GM18505 (cell line): ENCODE measurements at regions not wholly inside any gene's neighbourhood (a gene's known extent, or its start where the extent isn't known, plus 50 kb on each side); places are given as distances from the start of the nearest gene placed in this dataset.
"Not testable (repeated sequence)": the region's sequence is repeated elsewhere in the genome, so short reads cannot be mapped to it uniquely, and the experiment has no call there.

Experiments
- ATAC-seq: cut with Tn5 transposase; IDR thresholded peaks from one replicate; pipeline ENCODE4 v1.9.1; 2021; ENCODE audit not compliant: unreplicated experiment
- POLR2A ChIP-seq: IDR thresholded peaks from 4 replicates; pipeline ENCODE4 v1.6.1; 2011; ENCODE audit warnings: borderline replicate concordance; ENCODE audit not compliant: insufficient read depth, insufficient read length; ENCODE audit errors: extremely low read depth

- TF ChIP-seq POLR2A, result no peak
- ATAC-seq, result no peak
These were observed 83.6 kb upstream of the PCSK1 start for GRCh38 chr5:96516631-96517071.

- ATAC-seq, result no peak
- no peak for TF ChIP-seq POLR2A
These were observed 84.2 kb upstream of the PCSK1 start for GRCh38 chr5:96517295-96517694.

- no peak for ATAC-seq
- no peak for TF ChIP-seq POLR2A
These were observed 87.3 kb upstream of the PCSK1 start for GRCh38 chr5:96520345-96520744.

GRCh38 chr5:96522635-96523355 lies 89.7 kb upstream of the PCSK1 start:
- no peak for ATAC-seq
- no peak for TF ChIP-seq POLR2A

- TF ChIP-seq POLR2A, result no peak
These were observed 95.0 kb upstream of the PCSK1 start for GRCh38 chr5:96527768-96528661.

GRCh38 chr5:96528826-96529474 lies 95.9 kb upstream of the PCSK1 start:
- TF ChIP-seq POLR2A, result no peak

More at GRCh38 chr5:96527768-96528661, 95.0 kb upstream of the PCSK1 start:
- ATAC-seq, result no peak

GRCh38 chr5:96529559-96529958 lies 96.5 kb upstream of the PCSK1 start:
- TF ChIP-seq POLR2A, result no peak
- no peak for ATAC-seq

More at GRCh38 chr5:96528826-96529474, 95.9 kb upstream of the PCSK1 start:
- no peak for ATAC-seq

GRCh38 chr5:96530901-96531300 lies 97.9 kb upstream of the PCSK1 start:
- no peak for ATAC-seq
- TF ChIP-seq POLR2A, result no peak

GRCh38 chr5:96533371-96533770 lies 100.3 kb upstream of the PCSK1 start:
- no peak for TF ChIP-seq POLR2A
- no peak for ATAC-seq

GRCh38 chr5:96537386-96537785 lies 104.3 kb upstream of the PCSK1 start:
- ATAC-seq, result no peak
- no peak for TF ChIP-seq POLR2A

GRCh38 chr5:96538808-96539250 lies 105.8 kb upstream of the PCSK1 start:
- no peak for ATAC-seq
- TF ChIP-seq POLR2A, result no peak

GRCh38 chr5:96546120-96546519 lies 113.1 kb upstream of the PCSK1 start:
- TF ChIP-seq POLR2A, result no peak
- ATAC-seq, result no peak

GRCh38 chr5:96547486-96547885 lies 114.4 kb upstream of the PCSK1 start:
- ATAC-seq, result no peak
- TF ChIP-seq POLR2A, result no peak

- ATAC-seq, result no peak
- no peak for TF ChIP-seq POLR2A
These were observed 113.3 kb upstream of the CAST start for GRCh38 chr5:96548905-96549304.

- ATAC-seq, result not testable (repeated sequence)
These were observed 101.3 kb upstream of the CAST start for GRCh38 chr5:96560857-96561256.
